ENCODE measurements at regions not wholly inside any gene's neighbourhood (a gene's known extent, or its start where the extent isn't known, plus 50 kb on each side); places are given as distances from the start of the nearest gene placed in this dataset.

- TF ChIP-seq KDM1A (IDR thresholded peaks at IDR 0.05; ENCODE audit: borderline replicate concordance) = no peak
Observed at GRCh38 chr4:111519683-111520082, 625.6 kb upstream of the FAM241A start (continued).

GRCh38 chr4:111530446-111530845 lies 614.8 kb upstream of the FAM241A start:
- Histone ChIP-seq H4K20me1 (ENCODE audit: control insufficient read depth, insufficient read depth) (no peaks in the 10 kb centered on the region), H3K27ac (ENCODE audit: control insufficient read depth, insufficient read depth) (no peak overlapping the region), H3K36me3 (ENCODE audit: control insufficient read depth in 2 of 2, insufficient read depth in 2 of 2, low read length in 1 of 2) (no peaks in the 10 kb centered on the region), H3K4me3 (no peak overlapping the region), H2AFZ (ENCODE audit: control insufficient read depth, low read depth, low read length) (no peak overlapping the region), H3K4me1 (ENCODE audit: control insufficient read depth, insufficient read depth, low read length) (no peaks in the 10 kb centered on the region), H3K4me2 (ENCODE audit: control insufficient read depth, insufficient read depth) (no peak overlapping the region), H3K79me2 (ENCODE audit: control insufficient read depth, insufficient read depth, low read length) (no peaks in the 10 kb centered on the region), H3K9me3 (replicated peaks; ENCODE audit: control insufficient read depth, insufficient read depth, low read length) (no peaks in the 10 kb centered on the region), H3K9ac (ENCODE audit: control insufficient read depth, insufficient read depth, low read length) (no peak overlapping the region), H3K27me3 (replicated peaks in 1 of 2; ENCODE audit: control insufficient read depth in 2 of 2, insufficient read depth in 2 of 2, low read length in 1 of 2) (no peaks in the 10 kb centered on the region)
- ATAC-seq = no peak
- RAD21 ChIA-PET (ENCODE audit: unreplicated experiment) = no interaction called here
- in situ Hi-C loops (cut with MboI) = no loop called here
- intact Hi-C loops (cut with micrococcal nuclease; ENCODE audit: unreplicated experiment) = no loop called here
- no peak for TF ChIP-seq STAT1 (conservative IDR thresholded peaks at IDR 0.05)
- TF ChIP-seq NR2C2 (IDR thresholded peaks at IDR 0.05; ENCODE audit: borderline replicate concordance, control insufficient read depth, insufficient read length, low read depth) = no peak
- no peak for TF ChIP-seq SPI1 (IDR thresholded peaks at IDR 0.05; ENCODE audit: borderline replicate concordance, insufficient read depth, low read depth, low read length)
- TF ChIP-seq NKRF (conservative IDR thresholded peaks at IDR 0.05) = no peak
- TF ChIP-seq ZNF217 (IDR thresholded peaks at IDR 0.05) = no peak
- POLR2A ChIA-PET = no interaction called here
- CTCF ChIA-PET = no interaction called here
- WGBS (ENCODE audit: insufficient coverage, insufficient replicate concordance, low lambda C conversion rate, missing lambda C conversion rate) = 2% methylated on average over 2 of the region's 2 CpGs
- FAIRE-seq = no peak
- BruUV-seq (replicated peaks) = no TSS peak
- no peak for DNase-seq (ENCODE audit: low read depth, low spot score)
- SMC1A ChIA-PET (ENCODE audit: uncharacterized antibody, unreplicated experiment) = no interaction called here
